HG03066 (cell line): ENCODE measurements at regions not wholly inside any gene's neighbourhood (a gene's known extent, or its start where the extent isn't known, plus 50 kb on each side); places are given as distances from the start of the nearest gene placed in this dataset.

Experiments used
- ATAC-seq: cut with Tn5 transposase; IDR thresholded peaks from one replicate; pipeline ENCODE4 v1.9.1; 2021; ENCODE audit warnings: low read depth; ENCODE audit not compliant: unreplicated experiment

DNA sequence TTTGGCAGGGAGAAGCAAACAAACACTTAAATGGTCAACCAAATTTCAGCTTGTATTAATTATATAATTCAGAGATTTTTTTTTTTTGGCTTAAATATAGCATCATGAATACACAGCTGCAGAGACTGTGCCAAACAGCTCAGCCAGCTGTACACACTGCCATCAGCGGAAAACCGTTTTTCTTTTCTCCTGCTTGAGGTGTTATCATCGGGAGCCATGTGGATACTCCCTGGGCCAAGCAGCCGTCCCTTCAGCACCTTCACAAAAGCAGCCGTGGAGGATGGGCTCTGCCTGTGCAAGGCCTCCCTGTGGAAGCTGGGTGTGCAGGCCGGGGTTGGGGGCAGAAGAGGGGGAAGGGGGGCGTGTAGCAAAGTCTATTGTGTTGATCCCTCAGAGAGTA lies 85.0 kb downstream of the NUF2 start:
- ATAC-seq, result no peak

DNA sequence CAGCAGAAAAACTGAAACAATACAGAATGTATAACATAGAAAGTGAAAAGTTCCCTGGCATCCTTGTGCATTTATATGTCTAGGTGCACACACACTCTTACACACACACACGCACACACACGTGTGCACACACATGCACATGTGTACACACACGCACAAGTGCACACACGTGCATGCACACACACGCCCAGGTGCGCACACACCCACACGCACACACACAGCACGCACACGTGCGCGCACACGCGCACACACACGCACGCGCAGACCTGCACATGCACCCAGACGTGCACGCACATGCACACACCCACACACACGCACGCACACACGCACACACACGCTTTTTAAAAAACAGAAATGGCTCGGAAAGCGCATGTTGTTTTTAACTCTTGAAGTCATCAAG lies 86.5 kb downstream of the NUF2 start:
- ATAC-seq, result no peak

DNA sequence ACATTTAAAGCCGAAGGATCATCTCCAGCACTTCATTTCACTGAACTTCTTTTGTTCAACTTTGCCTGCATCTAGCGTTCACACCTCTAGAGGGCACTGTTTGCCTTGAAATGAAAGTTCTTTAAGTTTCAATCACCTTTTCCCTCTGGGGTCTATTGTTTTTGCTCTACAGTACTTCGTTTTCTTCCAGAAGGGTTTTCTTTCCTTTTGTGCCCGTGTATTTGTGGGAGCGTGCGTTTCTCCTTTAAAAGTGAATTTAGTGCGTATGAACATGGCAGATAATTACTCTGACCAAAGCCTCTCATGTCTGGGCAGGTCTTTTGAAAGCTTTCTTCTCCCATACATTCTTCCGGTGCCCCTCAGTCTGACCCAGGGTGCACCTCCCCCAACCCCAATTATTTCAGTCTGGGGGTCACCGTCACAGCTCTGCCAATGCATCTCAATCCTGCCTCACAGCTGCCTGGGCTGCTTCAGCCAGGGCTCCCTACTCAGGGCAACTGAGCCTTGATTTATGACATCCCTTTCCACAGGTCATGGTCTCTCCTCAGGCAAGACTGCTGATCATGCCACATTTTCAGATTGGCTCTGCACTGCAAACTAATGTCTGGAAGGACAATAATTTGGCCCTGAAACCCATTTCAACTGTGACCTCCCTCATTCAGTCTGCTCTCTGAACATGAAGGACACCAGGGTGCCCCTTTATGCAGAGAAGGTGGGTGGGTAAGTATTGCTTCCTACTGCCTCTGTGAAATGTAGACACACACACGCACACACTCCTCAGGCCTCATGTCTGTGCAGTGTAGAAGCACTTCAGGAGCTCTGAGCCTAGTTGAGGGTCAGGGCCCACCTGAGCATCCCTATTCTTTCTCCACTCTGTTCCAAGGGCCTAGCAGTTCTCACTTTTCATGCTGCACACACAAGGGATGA lies 88.6 kb downstream of the NUF2 start:
- no peak for ATAC-seq

DNA sequence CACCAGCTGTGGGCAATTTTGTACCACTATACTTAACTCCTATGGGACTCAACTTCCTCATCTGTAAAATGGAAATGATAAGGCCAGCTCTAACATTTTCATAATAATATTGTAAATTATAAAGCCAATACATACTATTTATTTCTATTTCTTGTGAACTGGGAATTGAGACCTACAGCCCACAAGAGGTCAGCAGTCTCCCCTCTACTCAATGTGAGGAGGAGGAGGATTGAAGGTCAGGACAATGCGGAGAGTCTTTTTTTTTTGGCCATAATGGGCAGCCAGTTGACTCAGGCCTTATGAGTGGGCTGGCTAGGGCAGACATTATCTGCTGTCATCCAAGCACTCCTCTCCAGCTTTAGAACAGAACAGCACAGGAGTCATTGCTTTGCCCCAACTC lies 90.5 kb downstream of the NUF2 start:
- no peak for ATAC-seq

DNA sequence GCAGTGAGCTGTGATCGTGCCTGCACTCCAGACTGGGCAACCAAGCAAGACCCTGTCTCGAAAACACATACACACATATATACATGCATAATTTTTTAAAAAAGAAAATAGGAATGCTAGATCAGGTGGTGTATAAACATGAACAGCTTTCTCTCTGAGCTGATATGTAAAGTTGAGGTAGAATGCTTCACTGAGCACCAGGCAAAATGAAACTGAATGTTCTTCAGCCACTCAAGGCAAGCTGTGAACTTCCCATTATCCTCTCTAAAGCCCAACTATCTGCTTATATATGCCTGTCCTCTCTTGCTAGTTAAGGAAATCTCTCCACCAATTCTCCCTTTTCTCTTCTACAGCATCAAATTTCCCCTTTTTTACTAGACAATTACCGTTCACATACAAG lies 93.0 kb downstream of the NUF2 start:
- ATAC-seq, result peak; percentile 90

DNA sequence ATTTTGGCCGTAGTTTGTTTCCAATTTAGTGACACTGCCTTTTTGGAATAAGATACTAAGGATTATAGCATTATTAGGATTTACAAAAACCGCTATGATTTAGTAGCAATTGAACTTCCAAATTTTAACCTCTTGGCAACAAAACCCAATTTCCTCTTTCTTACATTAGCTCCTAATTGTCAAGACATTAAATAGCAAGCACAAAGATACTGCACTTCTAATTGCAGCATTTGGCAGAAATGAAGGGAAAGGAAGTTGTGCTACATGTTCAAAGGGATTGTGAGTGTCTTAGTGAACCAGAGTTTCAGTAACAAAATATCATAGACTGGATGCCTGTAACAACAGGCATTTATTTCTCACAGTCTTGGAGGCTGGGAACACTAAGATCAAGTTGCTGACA lies 99.9 kb downstream of the NUF2 start:
- ATAC-seq, result no peak

DNA sequence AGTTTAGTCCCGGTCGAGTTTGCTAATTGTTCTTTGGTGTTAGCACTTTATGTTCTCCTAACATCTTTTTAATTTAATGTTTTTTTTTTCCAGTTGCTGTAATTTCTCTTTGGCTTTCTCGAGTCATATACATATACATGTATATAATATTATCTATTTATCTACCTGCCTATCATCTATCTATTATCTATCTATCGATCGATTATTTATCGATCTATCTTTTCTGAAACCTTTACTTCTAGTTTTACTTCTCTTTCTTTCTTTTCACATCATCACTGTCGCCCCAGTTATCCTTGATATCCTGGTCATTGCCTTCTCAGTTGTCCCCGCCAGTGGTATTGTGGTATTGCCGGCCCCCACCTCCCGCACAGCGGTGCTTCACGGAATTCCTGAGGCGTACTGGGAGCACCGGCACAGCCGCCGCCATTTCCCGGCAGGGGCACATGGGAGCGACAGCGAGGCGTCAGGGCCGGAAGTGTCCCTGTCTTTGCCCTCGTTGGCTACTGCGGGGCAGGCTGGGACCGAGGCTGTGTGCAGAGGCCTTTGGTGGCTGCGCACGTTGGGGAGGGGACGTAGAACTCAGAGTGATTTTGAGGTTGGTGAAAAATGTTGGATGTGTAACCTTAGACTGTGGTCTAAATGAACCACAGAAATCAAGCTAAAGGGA lies 101.1 kb downstream of the NUF2 start:
- ATAC-seq, result no peak

DNA sequence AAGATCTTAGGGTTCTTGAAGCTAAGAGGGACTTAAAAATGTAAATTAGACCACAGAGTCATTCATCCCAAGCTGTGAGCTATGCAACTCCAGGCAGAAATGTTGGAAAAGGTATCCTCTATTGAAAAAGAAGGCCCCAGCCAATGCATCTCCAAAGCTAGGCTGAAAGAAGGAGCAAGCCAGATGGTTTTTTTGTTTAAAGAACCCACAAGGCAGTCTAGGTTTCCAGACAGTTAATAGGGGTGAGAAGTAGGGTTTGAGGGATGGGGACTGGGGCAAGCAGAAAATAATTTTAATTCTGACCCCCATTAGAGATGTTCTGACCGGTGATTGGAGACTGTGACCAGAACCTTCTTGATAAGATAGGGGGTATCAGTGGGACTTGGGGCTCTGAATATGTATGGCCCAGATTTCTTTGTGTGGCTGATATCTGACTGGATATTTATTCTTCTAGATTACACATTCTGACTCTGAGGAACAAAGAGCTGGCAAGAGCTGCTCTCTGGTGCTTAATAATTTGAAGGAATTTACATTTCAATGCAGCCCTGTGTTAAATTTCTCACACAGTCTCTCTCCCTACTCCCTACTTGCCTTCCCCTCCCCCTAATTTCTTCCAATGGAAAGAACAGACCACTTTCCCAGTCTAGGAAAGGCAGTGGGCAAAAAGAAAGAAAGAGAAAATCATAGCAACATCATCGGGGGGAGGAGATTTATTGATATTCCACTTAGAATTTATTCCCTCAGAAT lies 104.9 kb downstream of the NUF2 start:
- no peak for ATAC-seq

DNA sequence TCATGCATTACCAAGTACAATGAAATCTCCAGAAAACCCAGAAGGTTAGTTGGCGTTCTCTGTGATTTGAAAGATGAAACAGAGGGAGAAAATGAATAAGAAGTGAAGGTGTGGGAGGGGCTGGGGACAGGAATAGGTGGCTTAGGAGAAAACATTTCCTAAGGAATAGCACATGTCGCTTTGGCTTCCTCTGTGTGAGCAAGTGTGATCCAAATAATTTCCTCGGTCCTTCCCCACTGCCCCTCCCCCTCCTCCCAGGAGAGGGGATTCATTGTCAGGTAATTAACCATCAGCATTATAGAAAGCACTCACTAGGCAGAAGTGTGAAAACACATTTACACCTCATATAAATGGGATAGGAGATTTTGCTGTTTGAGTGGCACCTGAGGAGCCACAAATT lies 105.5 kb downstream of the NUF2 start:
- ATAC-seq, result no peak

DNA sequence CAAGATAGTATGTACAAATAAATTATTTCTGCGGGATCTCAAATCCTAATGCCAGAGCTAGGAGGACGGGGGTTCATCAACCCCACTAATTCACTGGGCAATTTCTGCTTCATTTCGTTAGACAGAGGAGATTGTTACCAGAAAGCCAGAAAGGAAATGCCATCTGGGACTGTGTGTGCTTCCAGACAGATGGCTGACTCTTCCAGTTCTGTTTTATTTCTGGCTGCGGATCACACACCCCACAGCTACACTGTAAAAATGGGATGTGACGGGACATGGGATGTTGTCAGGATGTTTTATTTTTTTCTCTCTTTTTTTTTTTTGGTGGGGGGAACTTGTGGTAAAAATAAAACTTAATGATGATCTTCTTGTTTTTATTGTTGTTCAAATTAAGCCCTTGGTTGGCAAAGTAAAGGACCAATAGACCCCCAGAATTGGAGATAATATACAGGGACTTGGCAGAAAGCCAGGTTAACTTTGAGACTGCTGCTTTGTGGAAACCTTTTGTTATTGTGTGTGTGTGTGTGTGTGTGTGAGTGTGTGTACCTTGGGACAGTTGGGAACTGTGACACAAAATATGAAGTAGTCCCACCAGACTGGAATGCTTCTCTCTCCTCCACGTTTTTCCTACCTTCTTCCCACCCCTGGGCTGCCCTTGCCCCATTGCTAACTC lies 114.5 kb downstream of the NUF2 start:
- ATAC-seq, result no peak

DNA sequence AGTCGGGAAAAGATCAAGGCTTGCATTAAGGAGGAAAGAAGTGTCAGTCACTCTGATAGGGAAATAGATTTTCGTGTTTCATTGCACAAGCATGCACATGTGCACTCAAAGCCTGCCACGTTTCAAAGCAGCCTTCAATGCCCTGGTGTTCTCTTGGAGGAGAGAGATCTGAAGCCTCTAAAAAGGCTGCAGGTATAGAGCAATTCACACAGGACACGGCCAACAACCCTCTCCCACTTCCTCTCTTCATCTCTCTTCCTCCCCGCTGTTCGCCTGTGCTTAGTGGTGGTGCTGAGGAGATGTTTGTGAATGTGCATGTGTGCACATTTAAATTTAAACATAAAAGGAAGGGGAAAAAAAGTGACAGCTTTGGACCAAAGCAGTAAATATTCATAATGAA lies 117.7 kb downstream of the NUF2 start:
- no peak for ATAC-seq

DNA sequence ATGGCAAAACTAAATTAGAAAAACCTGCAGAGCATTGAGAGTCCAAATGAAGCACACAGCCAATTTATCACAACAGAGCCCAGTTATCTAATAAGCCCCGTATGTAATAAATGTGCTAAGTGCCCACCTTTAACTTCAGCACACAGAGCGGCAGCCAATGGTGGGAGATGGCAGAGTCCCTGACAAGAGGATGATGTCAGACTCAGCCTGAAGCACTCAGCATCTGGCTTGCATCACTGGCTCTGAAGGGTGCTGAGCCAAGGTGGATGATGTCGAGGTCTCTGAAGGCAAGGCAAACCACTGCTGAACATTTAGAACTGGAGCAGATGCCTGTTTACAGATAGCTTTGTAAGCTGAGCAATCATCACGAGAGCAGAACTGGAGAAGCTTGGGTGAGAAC lies 118.3 kb downstream of the NUF2 start:
- ATAC-seq, result no peak

DNA sequence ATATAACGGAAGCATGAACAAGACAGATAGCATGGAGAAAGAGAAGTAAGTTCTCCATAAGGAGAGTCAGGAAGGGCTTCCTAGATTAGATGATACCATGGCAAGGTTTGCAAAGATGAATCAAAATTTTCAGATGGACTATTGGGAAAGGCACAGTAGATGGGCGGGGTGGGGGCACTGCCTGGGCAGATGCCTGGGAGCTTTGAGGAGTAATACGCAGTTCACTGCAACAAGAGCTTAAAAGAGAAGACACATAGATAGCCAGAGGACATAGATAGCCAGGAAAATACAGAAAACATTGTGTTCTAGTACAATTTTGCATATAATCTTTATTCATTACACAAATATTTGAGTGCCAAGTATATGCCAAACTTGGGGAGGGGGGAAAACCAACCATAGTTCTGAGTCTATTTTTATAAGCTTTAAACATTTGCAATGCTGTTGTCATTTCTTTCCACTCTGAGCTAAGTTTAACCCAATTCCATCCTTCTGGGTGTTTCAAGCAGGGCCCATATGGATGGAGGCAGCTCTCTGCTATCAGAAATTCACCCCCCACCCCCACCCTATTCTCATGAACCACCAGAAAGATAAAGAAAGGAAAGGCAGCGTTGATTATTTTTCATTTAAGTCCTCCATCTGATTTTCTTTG lies 120.6 kb downstream of the NUF2 start:
- no peak for ATAC-seq

DNA sequence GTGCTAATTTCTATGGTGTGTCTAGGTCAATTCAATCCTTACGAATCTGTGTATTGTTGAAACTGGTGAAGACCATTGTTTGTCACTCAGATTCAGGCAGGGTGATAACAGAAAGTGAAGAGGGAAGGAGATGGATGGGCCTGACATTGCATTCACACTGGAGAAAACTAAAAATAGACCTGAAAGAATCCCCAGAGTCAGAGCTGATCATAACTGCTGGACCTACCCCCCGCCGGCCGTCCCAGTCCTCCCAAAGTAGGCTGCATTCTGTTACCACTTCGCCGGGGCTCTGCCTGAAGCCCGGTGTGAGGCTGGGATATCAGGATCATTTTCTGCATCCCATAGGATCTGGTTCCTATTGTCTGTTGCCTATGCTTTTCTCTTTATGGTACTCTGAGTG lies 121.1 kb downstream of the NUF2 start:
- no peak for ATAC-seq

DNA sequence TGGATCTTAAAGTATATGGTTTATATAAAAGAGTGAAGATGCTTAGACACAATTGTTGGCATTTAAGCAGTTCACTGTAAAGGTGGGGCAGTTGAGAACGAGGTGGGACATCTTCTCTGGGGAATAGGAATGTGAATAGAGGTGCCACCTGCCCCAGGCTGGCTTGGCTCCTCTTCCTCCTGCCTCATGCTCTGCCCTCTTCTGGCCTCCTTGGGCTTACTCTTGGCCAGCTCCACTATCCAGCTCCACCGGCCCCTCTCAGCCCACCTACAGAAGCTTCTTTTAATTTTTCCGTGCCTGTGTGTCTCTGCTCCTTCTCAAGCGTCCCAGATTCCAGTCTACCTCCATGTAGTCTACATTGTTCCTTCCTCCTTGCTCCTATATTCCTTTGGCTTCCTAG lies 122.1 kb downstream of the NUF2 start:
- no peak for ATAC-seq

DNA sequence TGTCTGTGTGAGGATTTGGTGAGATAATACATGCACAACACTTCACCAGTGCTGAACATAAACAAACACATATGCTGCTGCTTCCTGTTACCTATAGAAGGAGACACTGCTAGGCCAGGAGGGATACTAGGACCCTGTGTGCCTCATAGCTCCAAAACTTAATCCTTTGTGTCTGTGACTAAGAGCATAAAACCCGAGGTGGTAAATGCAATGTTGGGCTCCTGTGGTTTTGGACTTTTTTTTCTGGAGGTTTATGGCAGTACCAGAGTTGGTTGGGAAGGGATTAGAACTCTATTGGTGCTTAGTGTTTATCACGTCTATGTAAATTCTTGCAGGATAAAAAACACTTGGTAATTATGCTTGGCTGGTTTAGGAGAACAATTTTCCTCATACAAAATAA lies 122.9 kb downstream of the NUF2 start:
- ATAC-seq, result no peak

DNA sequence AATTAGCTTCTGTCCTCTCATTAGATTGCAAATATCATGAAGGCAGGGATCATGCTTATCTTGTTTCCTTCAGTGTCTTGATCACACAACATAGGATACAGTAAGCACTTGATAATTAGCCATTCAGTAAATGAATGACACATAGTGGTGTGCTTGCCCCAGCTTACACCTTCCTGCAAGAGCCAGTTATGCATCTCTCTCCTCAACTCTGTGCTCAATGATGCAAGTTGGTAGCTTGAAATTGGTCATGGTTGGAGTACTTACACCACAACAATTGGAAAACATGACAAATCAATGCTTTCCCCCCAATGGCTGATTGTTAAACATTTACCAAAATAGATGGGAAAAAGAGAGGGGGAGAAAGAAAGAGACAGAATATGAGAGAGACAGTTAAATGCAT lies 129.2 kb downstream of the NUF2 start:
- ATAC-seq, result no peak

DNA sequence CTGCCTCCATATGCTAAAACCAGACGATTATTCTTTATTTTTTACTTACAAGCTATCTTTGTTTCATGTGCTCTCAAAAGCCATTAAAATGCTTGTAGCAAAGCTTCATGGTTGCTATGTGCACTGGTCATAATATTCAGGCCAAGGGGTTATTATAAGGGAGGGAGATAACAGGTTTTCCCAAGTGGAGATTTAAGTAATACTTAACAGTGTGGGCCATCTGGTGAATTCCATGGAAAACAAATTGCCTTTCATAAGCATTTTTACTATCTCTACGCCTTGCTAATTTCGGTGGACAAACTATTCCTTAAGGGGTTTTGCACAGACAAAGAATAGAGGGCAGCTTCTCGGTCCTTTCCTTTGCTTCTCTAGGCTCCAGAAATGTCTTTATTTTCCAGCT lies 137.8 kb downstream of the NUF2 start:
- ATAC-seq, result no peak

DNA sequence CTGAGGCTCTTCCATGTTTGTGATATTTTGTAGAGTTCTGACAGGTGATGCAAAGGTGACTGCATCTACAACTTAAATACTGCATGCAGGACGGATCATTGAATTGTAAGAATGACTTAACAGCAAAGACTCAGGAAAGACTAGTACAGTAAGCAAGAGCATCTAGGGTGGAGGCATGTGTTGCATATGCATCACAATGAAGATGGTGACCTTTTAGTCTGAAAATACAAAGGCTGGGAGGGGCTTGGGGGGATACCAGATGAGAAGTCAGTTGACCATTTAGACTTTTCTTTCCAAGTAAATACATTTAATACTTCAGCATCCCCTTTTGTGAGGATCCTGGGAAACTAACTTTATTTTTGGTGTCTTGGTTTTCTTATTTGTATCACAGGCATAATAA lies 145.5 kb downstream of the NUF2 start:
- no peak for ATAC-seq
